GM10248 (cell line): ENCODE measurements at regions not wholly inside any gene's neighbourhood (a gene's known extent, or its start where the extent isn't known, plus 50 kb on each side); places are given as distances from the start of the nearest gene placed in this dataset.

ENCODE experiments used
- CTCF ChIA-PET: fragments of 300-600 bp; sonication (Branson Sonifier 250); formaldehyde crosslinking; extraction: SDS; loops from one replicate; lab custom pipeline; 2021; ENCODE audit warnings: antibody characterized with exemption; lab: Yijun Ruan, JAX
- POLR2A ChIA-PET: fragments of 350-650 bp; sonication (Branson Sonifier 250); formaldehyde crosslinking; extraction: SDS; loops from one replicate; lab custom pipeline; 2020; ENCODE audit warnings: antibody characterized with exemption; lab: Yijun Ruan, JAX
- DNase-seq: peaks from one replicate; pipeline ENCODE4 v3.0.0; 2012; ENCODE audit errors: extremely low spot score
- TF ChIP-seq, protein P1 (sequence below): IDR thresholded peaks from 2 replicates; pipeline ENCODE4 v1.5.1; 2012; ENCODE audit warnings: mild to moderate bottlenecking, low read depth; ENCODE audit errors: extremely low read depth, missing control alignments, control extremely low read depth

- CTCF ChIA-PET, result interaction anchor here (1.0 kb wide), 1 partner anchor 9 kb away, joined by 3 read pairs; no protein-coding TSS in a partner anchor
- TF ChIP-seq, protein P1, sequence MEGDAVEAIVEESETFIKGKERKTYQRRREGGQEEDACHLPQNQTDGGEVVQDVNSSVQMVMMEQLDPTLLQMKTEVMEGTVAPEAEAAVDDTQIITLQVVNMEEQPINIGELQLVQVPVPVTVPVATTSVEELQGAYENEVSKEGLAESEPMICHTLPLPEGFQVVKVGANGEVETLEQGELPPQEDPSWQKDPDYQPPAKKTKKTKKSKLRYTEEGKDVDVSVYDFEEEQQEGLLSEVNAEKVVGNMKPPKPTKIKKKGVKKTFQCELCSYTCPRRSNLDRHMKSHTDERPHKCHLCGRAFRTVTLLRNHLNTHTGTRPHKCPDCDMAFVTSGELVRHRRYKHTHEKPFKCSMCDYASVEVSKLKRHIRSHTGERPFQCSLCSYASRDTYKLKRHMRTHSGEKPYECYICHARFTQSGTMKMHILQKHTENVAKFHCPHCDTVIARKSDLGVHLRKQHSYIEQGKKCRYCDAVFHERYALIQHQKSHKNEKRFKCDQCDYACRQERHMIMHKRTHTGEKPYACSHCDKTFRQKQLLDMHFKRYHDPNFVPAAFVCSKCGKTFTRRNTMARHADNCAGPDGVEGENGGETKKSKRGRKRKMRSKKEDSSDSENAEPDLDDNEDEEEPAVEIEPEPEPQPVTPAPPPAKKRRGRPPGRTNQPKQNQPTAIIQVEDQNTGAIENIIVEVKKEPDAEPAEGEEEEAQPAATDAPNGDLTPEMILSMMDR, result no peak
- no peak for DNase-seq
- POLR2A ChIA-PET, result no interaction called here
These were observed 254.4 kb upstream of the TCF21 start for GRCh38 chr6:133634474-133634873.

DNA sequence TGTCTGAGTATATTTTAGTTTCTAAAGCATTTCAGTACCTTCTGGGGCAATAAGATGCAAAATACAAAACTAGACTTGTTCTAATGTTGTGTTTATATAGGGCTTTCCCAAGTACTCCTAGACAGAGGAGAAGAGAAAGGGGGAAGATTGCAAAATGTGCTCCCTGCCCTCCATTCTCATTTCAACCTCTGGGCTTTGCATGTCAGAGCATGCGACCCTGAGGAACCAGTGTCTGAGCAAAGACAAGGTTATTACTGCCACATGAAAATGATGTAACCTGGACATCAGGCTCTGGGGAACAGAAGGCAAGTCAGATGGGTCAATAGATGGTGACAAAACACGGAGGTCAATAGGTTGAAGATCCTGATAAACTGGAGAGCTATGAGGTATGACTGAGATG is 253.5 kb upstream of the TCF21 start:
- TF ChIP-seq, protein P1, result no peak
- ChIA-PET POLR2A (no interaction called here), CTCF (interaction anchor here (1.2 kb wide), 1 partner anchor 9 kb away, joined by 3 read pairs; no protein-coding TSS in a partner anchor)
- DNase-seq, result no peak

DNA sequence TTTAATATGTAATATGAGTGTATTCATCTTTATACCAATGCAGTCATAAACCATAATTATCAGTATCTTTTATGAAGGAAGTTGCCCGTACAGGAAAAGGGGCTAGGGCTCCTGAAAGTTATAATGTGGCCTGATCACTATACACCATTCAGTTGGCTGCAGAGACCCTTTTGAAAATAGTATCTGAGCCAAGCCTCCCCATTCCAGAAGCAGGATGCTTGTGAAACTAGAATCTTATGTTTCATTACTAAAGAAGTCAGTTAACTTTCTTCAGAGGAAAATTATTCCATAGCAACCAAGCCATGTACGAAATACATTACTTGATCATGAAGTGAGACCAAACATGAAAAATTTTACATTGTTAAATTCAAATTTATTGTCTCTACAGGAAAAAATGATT is 251.5 kb upstream of the TCF21 start:
- POLR2A ChIA-PET, result no interaction called here
- DNase-seq, result no peak
- TF ChIP-seq, protein P1, result no peak
- CTCF ChIA-PET, result no interaction called here

- ChIA-PET CTCF (interaction anchor here (1.5 kb wide), 1 partner anchor 38 kb away, joined by 3 read pairs; no protein-coding TSS in a partner anchor), POLR2A (no interaction called here)
- no peak for DNase-seq
- TF ChIP-seq, protein P1, result no peak
These were observed 251.0 kb upstream of the TCF21 start for GRCh38 chr6:133637874-133638273.

GRCh38 chr6:133641104-133641503 is 247.8 kb upstream of the TCF21 start:
- POLR2A ChIA-PET, result no interaction called here
- DNase-seq, result no peak
- TF ChIP-seq, protein P1, result no peak
- CTCF ChIA-PET, result no interaction called here

DNA sequence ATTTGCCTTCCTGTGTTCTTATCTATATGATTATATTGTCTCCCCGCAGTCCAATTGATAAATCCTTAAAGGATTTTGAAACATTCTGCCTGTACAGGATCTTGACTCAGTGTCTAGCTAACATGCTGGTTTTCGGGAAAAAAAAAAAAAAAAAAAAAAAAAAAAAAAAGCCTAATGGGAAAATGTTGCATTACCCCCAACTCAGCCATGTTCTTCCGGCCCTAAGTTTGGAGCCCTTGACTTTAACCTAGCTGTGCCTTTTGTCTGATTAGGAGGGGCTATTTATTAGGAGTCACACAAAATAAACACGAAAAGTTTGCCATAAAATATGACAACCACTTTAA is 244.4 kb upstream of the TCF21 start:
- DNase-seq, result no peak
- POLR2A ChIA-PET, result no interaction called here
- TF ChIP-seq, protein P1, result no peak
- CTCF ChIA-PET, result interaction anchor here (1.2 kb wide), 1 partner anchor 16 kb away, joined by 3 read pairs; no protein-coding TSS in a partner anchor
